Lower leg skin (tissue), 4 donors: ENCODE measurements at regions not wholly inside any gene's neighbourhood (a gene's known extent, or its start where the extent isn't known, plus 50 kb on each side); places are given as distances from the start of the nearest gene placed in this dataset.
"Not testable (repeated sequence)": the region's sequence is repeated elsewhere in the genome, so short reads cannot be mapped to it uniquely, and the experiment has no call there.

Source experiments
- DNase-seq, 2 donors: peaks; one replicate each; pipeline ENCODE4 v3.0.0-alpha.2; 2019; ENCODE audit warnings: low spot score in 2 of 2
- H3K4me3 ChIP-seq: fragments of 200-600 bp; sonication (generic); 2 replicates; pipeline ENCODE4 v1.5.1; 2017; ENCODE audit warnings: mild to moderate bottlenecking, low read depth; ENCODE audit not compliant: poor library complexity, severe bottlenecking
- POLR2A ChIP-seq, 2 donors: fragments of 450-650 bp; IDR thresholded peaks; one replicate each; pipeline ENCODE4 v1.6.1; 2016 to 2017; ENCODE audit warnings: antibody characterized with exemption in 2 of 2, mild to moderate bottlenecking in 1 of 2, moderate library complexity in 1 of 2
- WGBS, 2 donors: methylation state at CpG; one replicate each; pipeline ENCODE4 v1.1.5; 2018; 5-methylcytosine and 5-hydroxymethylcytosine counted together
- intact Hi-C: fragments of 100-400 bp; cut with DNase I; formaldehyde crosslinking; loops from one replicate; pipeline ENCODE4 v1.15.0; 2023; ENCODE audit warnings: low total_unique reads
- TF ChIP-seq, protein P1 (sequence below), 3 donors: fragments of 450-650 bp; IDR thresholded peaks; one replicate each; pipeline ENCODE4 v1.5.1; 2016; ENCODE audit warnings: antibody characterized with exemption in 3 of 3, mild to moderate bottlenecking in 3 of 3, moderate library complexity in 2 of 3

DNA sequence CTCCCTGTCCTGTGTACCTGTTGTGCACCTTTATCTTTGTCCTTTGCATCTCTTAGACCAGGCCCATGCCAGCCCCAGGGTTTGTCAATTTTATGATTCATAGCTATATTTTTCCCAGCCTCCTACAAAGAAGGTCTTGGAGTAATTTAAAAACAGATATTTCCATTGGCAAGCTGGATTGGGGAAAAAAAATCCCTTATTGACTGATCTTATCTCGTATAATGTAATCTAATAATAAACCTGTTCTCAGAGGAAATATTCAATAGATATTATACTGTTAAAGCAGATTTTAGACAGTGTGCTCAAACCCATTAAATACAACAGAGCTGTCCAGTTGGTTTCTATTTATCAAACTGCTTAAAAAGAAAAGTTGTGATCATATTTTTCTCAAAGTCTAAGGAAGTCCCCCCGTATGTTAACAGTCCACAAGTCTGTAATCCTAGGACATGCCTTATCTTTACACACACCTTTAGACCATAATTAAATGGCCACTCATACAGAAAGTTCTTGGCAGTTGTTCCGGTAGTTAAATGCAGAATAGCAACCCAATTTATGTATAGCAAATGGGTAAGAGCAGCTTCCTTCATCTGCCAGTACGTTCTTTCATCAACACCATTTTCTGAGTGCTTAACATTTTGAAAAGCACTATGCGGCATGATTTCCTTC is 700.9 kb upstream of the NR2F2 start:
- intact Hi-C loops = no loop called here
- WGBS, 2 donors = 82 to 84% methylated on average over 5 of the region's 5 CpGs
- no peak for DNase-seq

DNA sequence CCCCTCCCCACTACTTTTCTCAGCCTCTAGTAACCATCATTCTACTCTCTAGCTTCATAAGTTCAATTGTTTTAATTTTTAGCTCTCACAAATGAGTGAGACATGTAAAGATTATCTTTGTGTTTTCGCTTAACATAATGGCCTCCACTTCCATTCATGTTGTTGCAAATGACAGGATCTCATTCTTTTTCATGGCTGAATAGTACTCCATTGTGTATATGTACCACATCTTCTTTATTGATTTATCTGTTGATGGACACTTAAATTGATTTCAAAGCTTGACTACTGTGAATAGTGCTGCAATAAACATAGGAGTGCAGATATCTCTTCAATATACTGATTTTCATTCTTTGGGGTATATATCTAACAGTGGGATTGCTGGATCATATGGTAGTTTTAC is 699.8 kb upstream of the NR2F2 start:
- 94 to 100% methylated on average over 1 of the region's 1 CpG for WGBS, 2 donors
- no peak for DNase-seq
- TF ChIP-seq, protein P1, sequence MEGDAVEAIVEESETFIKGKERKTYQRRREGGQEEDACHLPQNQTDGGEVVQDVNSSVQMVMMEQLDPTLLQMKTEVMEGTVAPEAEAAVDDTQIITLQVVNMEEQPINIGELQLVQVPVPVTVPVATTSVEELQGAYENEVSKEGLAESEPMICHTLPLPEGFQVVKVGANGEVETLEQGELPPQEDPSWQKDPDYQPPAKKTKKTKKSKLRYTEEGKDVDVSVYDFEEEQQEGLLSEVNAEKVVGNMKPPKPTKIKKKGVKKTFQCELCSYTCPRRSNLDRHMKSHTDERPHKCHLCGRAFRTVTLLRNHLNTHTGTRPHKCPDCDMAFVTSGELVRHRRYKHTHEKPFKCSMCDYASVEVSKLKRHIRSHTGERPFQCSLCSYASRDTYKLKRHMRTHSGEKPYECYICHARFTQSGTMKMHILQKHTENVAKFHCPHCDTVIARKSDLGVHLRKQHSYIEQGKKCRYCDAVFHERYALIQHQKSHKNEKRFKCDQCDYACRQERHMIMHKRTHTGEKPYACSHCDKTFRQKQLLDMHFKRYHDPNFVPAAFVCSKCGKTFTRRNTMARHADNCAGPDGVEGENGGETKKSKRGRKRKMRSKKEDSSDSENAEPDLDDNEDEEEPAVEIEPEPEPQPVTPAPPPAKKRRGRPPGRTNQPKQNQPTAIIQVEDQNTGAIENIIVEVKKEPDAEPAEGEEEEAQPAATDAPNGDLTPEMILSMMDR (IDR thresholded peaks at IDR 0.05) = no peak
- TF ChIP-seq POLR2A (IDR thresholded peaks at IDR 0.05) = no peak
- intact Hi-C loops = no loop called here
- no peak overlapping the region for H3K4me3 ChIP-seq

More for the DNA sequence above, 700.9 kb upstream of the NR2F2 start:
- H3K4me3 ChIP-seq = no peak overlapping the region
- TF ChIP-seq POLR2A (IDR thresholded peaks at IDR 0.05) = no peak
- TF ChIP-seq, protein P1 (IDR thresholded peaks at IDR 0.05) = no peak

DNA sequence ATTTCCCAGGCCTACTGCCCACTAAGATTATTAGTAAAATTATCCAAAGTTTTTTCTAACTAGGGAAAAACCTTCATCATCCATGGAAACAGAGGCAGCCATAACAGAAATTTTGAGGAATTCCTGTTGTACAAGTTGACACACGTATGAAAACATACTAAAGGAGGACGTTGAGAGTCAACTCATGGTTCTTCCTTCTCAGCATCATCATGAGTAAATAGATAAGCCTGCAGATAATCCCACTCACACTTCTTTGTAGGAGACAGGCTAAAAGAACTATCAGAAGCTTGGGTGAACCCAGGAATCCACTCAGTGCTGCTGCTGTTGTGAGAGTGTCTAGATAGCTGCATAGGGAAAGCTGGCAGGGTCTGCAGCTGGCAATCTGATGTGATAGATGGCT is 694.8 kb upstream of the NR2F2 start:
- TF ChIP-seq, protein P1 (IDR thresholded peaks at IDR 0.05) = no peak
- no peak for TF ChIP-seq POLR2A (IDR thresholded peaks at IDR 0.05)
- WGBS, 2 donors = 63 to 77% methylated on average over 2 of the region's 2 CpGs
- no peak overlapping the region for H3K4me3 ChIP-seq
- intact Hi-C loops = no loop called here
- no peak for DNase-seq

DNA sequence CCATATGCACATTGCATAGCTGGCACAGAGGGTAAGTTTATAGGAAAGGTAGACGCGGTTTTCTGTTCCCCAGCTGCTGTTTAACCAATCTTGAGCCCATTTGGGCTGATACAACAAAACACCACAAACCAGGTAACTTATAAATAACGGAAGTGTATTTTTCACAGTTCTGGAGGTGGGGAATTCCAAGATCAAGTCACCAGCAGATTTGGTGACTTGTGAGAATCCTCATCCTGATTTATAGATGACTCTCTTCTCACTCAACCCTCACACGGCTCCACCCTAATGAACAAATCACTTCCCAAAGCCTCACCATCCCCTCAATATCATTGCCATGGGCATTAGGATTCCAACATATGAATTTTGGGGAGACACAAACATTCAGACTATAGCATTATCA is 694.4 kb upstream of the NR2F2 start:
- WGBS, 2 donors = 78 to 82% methylated on average over 4 of the region's 4 CpGs
- H3K4me3 ChIP-seq = no peak overlapping the region
- intact Hi-C loops = no loop called here
- no peak for DNase-seq
- TF ChIP-seq, protein P1 (IDR thresholded peaks at IDR 0.05) = no peak
- no peak for TF ChIP-seq POLR2A (IDR thresholded peaks at IDR 0.05)

DNA sequence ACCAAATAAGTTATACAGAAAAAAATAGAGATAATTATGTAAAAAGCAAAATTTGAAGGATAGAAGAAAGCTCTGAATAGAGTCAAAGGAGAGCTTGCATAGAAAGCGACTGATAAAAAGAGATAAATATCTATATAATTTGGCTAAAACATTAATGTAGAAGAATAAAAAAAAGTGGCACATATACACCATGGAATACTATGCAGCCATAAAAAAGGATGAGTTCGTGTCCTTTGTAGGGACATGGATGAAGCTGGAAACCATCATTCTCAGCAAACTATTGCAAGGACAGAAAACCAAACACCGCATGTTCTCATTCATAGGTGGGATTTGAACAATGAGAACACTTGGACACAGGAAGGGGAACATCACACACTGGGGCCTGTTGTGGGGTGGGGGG is 693.3 kb upstream of the NR2F2 start:
- intact Hi-C loops, DNase-seq, H3K4me3 ChIP-seq: not testable (repeated sequence)
- 91 to 98% methylated on average over 3 of the region's 3 CpGs for WGBS, 2 donors

DNA sequence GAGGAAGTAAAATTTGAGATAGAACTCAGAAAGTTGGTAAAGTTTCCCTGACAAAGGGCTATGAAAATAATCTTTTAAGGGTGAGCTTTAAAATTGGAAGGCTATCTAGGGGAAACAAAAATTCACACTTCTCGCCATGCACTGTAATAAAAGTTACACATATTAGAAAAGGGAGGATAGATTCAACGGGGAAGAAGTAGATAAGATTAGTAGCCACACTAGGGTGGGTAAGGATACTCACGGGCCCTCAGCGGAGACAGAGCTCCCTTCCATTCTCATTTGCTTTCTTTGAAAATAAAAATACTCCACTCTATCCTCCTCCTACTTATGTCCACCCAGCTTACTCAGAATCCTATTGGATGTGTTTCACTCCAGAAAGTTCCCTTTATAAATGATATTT is 691.3 kb upstream of the NR2F2 start:
- intact Hi-C loops = no loop called here
- no peak overlapping the region for H3K4me3 ChIP-seq
- no peak for DNase-seq
- TF ChIP-seq, protein P1 (IDR thresholded peaks at IDR 0.05) = no peak
- TF ChIP-seq POLR2A (IDR thresholded peaks at IDR 0.05) = no peak
- WGBS, 2 donors = 91 to 95% methylated on average over 4 of the region's 4 CpGs
